ENCODE measurements at regions not wholly inside any gene's neighbourhood (a gene's known extent, or its start where the extent isn't known, plus 50 kb on each side); places are given as distances from the start of the nearest gene placed in this dataset.

GRCh38 chr21:38905328-38905727, 99.6 kb downstream of the ETS2 start:
- no peaks in the 10 kb centered on the region for H3K4me1 ChIP-seq (ENCODE audit: insufficient read depth, low read length)
- H3K9me3 Mint-ChIP-seq = peaks cover 2% of the 10 kb centered on the region
- H3K4me3 ChIP-seq (ENCODE audit: low read length) = no peak overlapping the region
- H3K9me3 ChIP-seq (ENCODE audit: control insufficient read depth in 1 of 2, insufficient read depth in 1 of 2, low read length in 2 of 2) = no peaks in the 10 kb centered on the region
- no peak overlapping the region for H3K27ac ChIP-seq (ENCODE audit: low read depth in 1 of 2, low read length in 2 of 2)
- intact Hi-C loops (cut with DNase I, micrococcal nuclease) = no loop called here
- no peak overlapping the region for H3K4me3 Mint-ChIP-seq
- no peak overlapping the region for H3K27ac Mint-ChIP-seq
- ATAC-seq (ENCODE audit: poor library complexity) = no peak
- no peaks in the 10 kb centered on the region for H3K27me3 ChIP-seq (ENCODE audit: control insufficient read depth in 1 of 2, insufficient read depth in 2 of 2, low read length in 2 of 2)
- H3K36me3 Mint-ChIP-seq (ENCODE audit: low read depth) = no peaks in the 10 kb centered on the region
- no peaks in the 10 kb centered on the region for H3K27me3 Mint-ChIP-seq
- CTCF ChIA-PET = no interaction called here
- POLR2A ChIA-PET = no interaction called here
- TF ChIP-seq, protein P1, sequence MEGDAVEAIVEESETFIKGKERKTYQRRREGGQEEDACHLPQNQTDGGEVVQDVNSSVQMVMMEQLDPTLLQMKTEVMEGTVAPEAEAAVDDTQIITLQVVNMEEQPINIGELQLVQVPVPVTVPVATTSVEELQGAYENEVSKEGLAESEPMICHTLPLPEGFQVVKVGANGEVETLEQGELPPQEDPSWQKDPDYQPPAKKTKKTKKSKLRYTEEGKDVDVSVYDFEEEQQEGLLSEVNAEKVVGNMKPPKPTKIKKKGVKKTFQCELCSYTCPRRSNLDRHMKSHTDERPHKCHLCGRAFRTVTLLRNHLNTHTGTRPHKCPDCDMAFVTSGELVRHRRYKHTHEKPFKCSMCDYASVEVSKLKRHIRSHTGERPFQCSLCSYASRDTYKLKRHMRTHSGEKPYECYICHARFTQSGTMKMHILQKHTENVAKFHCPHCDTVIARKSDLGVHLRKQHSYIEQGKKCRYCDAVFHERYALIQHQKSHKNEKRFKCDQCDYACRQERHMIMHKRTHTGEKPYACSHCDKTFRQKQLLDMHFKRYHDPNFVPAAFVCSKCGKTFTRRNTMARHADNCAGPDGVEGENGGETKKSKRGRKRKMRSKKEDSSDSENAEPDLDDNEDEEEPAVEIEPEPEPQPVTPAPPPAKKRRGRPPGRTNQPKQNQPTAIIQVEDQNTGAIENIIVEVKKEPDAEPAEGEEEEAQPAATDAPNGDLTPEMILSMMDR (IDR thresholded peaks at IDR 0.05) = no peak
- H3K36me3 ChIP-seq (ENCODE audit: insufficient read depth, low read length) = no peaks in the 10 kb centered on the region
- no peak for DNase-seq
- H3K4me1 Mint-ChIP-seq (ENCODE audit: low read depth) = no peaks in the 10 kb centered on the region

DNA sequence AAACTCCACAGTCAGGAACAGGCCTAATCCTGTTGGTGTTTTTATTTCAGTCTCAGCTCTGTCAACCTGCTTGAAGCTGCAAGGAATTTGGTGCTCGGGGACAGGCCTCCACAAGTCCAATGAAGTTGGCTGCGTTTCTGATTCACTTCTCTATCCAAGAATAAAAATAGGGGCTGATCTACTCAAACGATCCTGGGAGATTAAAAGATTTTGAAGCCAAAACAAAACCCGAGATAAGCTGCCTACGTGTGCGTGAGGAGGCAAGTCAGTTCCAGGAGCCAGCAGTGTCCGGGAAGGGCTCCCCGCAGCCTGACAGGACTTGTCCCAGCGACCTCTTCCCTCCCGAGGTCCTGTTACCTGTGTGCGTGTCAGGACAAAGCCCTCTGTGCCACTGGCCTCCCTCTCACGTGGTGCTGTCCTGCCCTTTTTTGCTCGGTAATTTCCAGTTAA, 98.0 kb downstream of the ETS2 start:
- no peaks in the 10 kb centered on the region for H3K27me3 ChIP-seq (ENCODE audit: control insufficient read depth in 1 of 2, insufficient read depth in 2 of 2, low read length in 2 of 2)
- intact Hi-C loops (cut with DNase I, micrococcal nuclease) = no loop called here
- POLR2A ChIA-PET = no interaction called here

GRCh38 chr21:38902608-38903445, 97.1 kb downstream of the ETS2 start:
- no peaks in the 10 kb centered on the region for H3K27me3 Mint-ChIP-seq

More for the DNA sequence above, 98.0 kb downstream of the ETS2 start:
- CTCF ChIA-PET = no interaction called here
- H3K27ac ChIP-seq (ENCODE audit: low read depth in 1 of 2, low read length in 2 of 2) = no peak overlapping the region
- no peaks in the 10 kb centered on the region for H3K4me1 ChIP-seq (ENCODE audit: insufficient read depth, low read length)
- Mint-ChIP-seq H3K4me3 (no peak overlapping the region), H3K9me3 (peaks cover 2% of the 10 kb centered on the region), H3K27me3 (no peaks in the 10 kb centered on the region), H3K4me1 (ENCODE audit: low read depth) (no peaks in the 10 kb centered on the region), H3K27ac (no peak overlapping the region), H3K36me3 (ENCODE audit: low read depth) (no peaks in the 10 kb centered on the region)
- no peaks in the 10 kb centered on the region for H3K36me3 ChIP-seq (ENCODE audit: insufficient read depth, low read length)
- H3K4me3 ChIP-seq (ENCODE audit: low read length) = no peak overlapping the region
- DNase-seq (no peak), ATAC-seq (ENCODE audit: poor library complexity) (no peak)
- TF ChIP-seq, protein P1 (IDR thresholded peaks at IDR 0.05) = no peak
- H3K9me3 ChIP-seq (ENCODE audit: control insufficient read depth in 1 of 2, insufficient read depth in 1 of 2, low read length in 2 of 2) = no peaks in the 10 kb centered on the region

More at GRCh38 chr21:38902608-38903445, 97.1 kb downstream of the ETS2 start:
- Histone ChIP-seq H3K36me3 (ENCODE audit: insufficient read depth, low read length) (no peaks in the 10 kb centered on the region), H3K9me3 (ENCODE audit: control insufficient read depth in 1 of 2, insufficient read depth in 1 of 2, low read length in 2 of 2) (no peaks in the 10 kb centered on the region), H3K4me3 (ENCODE audit: low read length) (no peak overlapping the region), H3K4me1 (ENCODE audit: insufficient read depth, low read length) (no peaks in the 10 kb centered on the region), H3K27ac (ENCODE audit: low read depth in 1 of 2, low read length in 2 of 2) (no peak overlapping the region), H3K27me3 (ENCODE audit: control insufficient read depth in 1 of 2, insufficient read depth in 2 of 2, low read length in 2 of 2) (no peaks in the 10 kb centered on the region)
- ATAC-seq (ENCODE audit: poor library complexity) (no peak), DNase-seq (no peak)
- intact Hi-C loops (cut with DNase I, micrococcal nuclease) = no loop called here
- TF ChIP-seq, protein P1 (IDR thresholded peaks at IDR 0.05) = no peak
- H3K9me3 Mint-ChIP-seq = peaks cover 2% of the 10 kb centered on the region
- no peaks in the 10 kb centered on the region for H3K36me3 Mint-ChIP-seq (ENCODE audit: low read depth)
- POLR2A ChIA-PET = no interaction called here
- H3K4me3 Mint-ChIP-seq = no peak overlapping the region
- H3K27ac Mint-ChIP-seq = no peak overlapping the region
- CTCF ChIA-PET = no interaction called here
- no peaks in the 10 kb centered on the region for H3K4me1 Mint-ChIP-seq (ENCODE audit: low read depth)

Data from CD4-positive, alpha-beta T cell (primary cell).